Adrenal gland (tissue), 9 donors: ENCODE measurements at regions not wholly inside any gene's neighbourhood (a gene's known extent, or its start where the extent isn't known, plus 50 kb on each side); places are given as distances from the start of the nearest gene placed in this dataset.

Experiments used
- DNase-seq, 7 donors: peaks; one replicate each; pipeline ENCODE4 v3.0.0-alpha.2; 2019 to 2020
- H3K27ac ChIP-seq, 5 donors: fragments of 200-600 bp; sonication (generic) in 4 of 5; 1 replicate in 3 of 5; 2 replicates in 2 of 5; pipeline versions ENCODE4 v1.5.1 to v1.8.0; 2016 to 2020; ENCODE audit warnings: mild to moderate bottlenecking in 1 of 5
- H3K27me3 ChIP-seq: fragments of 200-600 bp; 2 replicates; pipeline ENCODE4 v1.8.0; 2021
- H3K36me3 ChIP-seq, 2 donors: fragments of 200-600 bp; replicated peaks in 1 of 2; 1 replicate in 1 of 2; 2 replicates in 1 of 2; pipeline versions ENCODE4 v1.5.1 to v1.8.0; 2018 to 2022
- H3K4me1 ChIP-seq, 2 donors: fragments of 200-600 bp; replicated peaks in 1 of 2; 1 replicate in 1 of 2; 2 replicates in 1 of 2; pipeline versions ENCODE4 v1.5.1 to v1.8.0; 2018 to 2021
- H3K4me3 ChIP-seq, 4 donors: fragments of 200-600 bp; sonication (generic) in 3 of 4; one replicate each; pipeline ENCODE4 v1.5.1; 2016 to 2018
- H3K9me3 ChIP-seq, 3 donors: fragments of 200-600 bp; sonication (generic) in 1 of 3; replicated peaks in 1 of 3; 1 replicate in 2 of 3; 2 replicates in 1 of 3; pipeline versions ENCODE4 v1.5.1 to v1.8.0; 2016 to 2021
- POLR2A ChIP-seq, 2 donors: fragments of 450-650 bp; IDR thresholded peaks; one replicate each; pipeline ENCODE4 v1.6.1; 2017; ENCODE audit warnings: antibody characterized with exemption in 2 of 2, mild to moderate bottlenecking in 2 of 2, moderate library complexity in 1 of 2
- WGBS, 4 donors: extraction: QIAGEN DNeasy Blood & Tissue Kit in 2 of 4; methylation state at CpG; one replicate each; pipeline versions ENCODE4 v1.1.5 to v1.1.7; 2013 to 2017; 5-methylcytosine and 5-hydroxymethylcytosine counted together
- intact Hi-C, 2 donors: fragments of 100-400 bp; cut with DNase I; formaldehyde crosslinking; loops; one replicate each; pipeline versions ENCODE4 v1.14.1 to v1.15.0; 2022 to 2023
- TF ChIP-seq, protein P1 (sequence below), 6 experiments: fragments of 450-650 bp in 4 of 6; fragments of 200-600 bp in 2 of 6; sonication (generic) in 1 of 6; IDR thresholded peaks; 1 replicate in 5 of 6; 2 replicates in 1 of 6; pipeline versions ENCODE4 v1.5.1 to v1.8.0; 2016 to 2021; ENCODE audit warnings: antibody characterized with exemption in 6 of 6, mild to moderate bottlenecking in 2 of 6, moderate library complexity in 1 of 6
- donor health status: healthy with polysubstance abuse.
- donor health status: Bipolar disorder and iron deficiency.
- donor health status: DM: yes; HTN: yes; CAD: no.
- donor health status: DM: no; HTN: no; CAD: no.
- donor health status: DM: no; HTN: no; CAD: no.

DNA sequence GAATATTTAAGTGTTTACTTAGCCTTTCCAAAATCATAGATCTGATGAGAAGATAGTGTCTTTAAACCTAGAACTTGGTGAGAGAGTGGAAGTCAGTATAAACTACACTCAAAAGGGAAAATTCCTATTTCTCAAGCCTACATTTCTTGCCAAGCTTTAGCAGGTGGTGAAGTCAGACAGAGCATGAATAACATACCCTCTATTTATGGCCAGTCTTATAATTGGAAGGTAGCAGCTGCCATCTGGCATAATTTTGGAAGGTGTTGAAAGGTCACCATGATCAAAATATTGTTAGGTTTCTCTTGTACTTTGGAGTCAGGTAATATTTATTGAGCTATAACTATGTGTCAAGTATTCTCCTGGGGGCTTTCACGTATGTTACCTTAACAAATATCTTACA lies 729.3 kb upstream of the KIF2B start:
- TF ChIP-seq POLR2A (IDR thresholded peaks at IDR 0.05): no peak
- TF ChIP-seq, protein P1, sequence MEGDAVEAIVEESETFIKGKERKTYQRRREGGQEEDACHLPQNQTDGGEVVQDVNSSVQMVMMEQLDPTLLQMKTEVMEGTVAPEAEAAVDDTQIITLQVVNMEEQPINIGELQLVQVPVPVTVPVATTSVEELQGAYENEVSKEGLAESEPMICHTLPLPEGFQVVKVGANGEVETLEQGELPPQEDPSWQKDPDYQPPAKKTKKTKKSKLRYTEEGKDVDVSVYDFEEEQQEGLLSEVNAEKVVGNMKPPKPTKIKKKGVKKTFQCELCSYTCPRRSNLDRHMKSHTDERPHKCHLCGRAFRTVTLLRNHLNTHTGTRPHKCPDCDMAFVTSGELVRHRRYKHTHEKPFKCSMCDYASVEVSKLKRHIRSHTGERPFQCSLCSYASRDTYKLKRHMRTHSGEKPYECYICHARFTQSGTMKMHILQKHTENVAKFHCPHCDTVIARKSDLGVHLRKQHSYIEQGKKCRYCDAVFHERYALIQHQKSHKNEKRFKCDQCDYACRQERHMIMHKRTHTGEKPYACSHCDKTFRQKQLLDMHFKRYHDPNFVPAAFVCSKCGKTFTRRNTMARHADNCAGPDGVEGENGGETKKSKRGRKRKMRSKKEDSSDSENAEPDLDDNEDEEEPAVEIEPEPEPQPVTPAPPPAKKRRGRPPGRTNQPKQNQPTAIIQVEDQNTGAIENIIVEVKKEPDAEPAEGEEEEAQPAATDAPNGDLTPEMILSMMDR (IDR thresholded peaks at IDR 0.05): no peak
- no peaks in the 10 kb centered on the region for H3K27me3 ChIP-seq
- H3K4me1 ChIP-seq: no peaks in the 10 kb centered on the region
- intact Hi-C loops: no loop called here
- H3K36me3 ChIP-seq: no peaks in the 10 kb centered on the region
- H3K9me3 ChIP-seq: no peaks in the 10 kb centered on the region
- DNase-seq: no peak
- H3K27ac ChIP-seq: no peak overlapping the region
- H3K4me3 ChIP-seq: no peak overlapping the region
- WGBS, 4 donors: 31 to 43% (median 41%) methylated on average over 1 of the region's 1 CpG

- H3K27me3 ChIP-seq: no peaks in the 10 kb centered on the region
- no peaks in the 10 kb centered on the region for H3K36me3 ChIP-seq
- H3K27ac ChIP-seq: no peak overlapping the region
- 73 to 82% (median 77%) methylated on average over 2 of the region's 2 CpGs for WGBS, 4 donors
- no peak for DNase-seq
- TF ChIP-seq POLR2A (IDR thresholded peaks at IDR 0.05): no peak
- TF ChIP-seq, protein P1 (IDR thresholded peaks at IDR 0.05): no peak
- intact Hi-C loops: no loop called here
- no peaks in the 10 kb centered on the region for H3K4me1 ChIP-seq
- no peaks in the 10 kb centered on the region for H3K9me3 ChIP-seq
- no peak overlapping the region for H3K4me3 ChIP-seq
Measured at GRCh38 chr17:53092072-53092471, 730.7 kb upstream of the KIF2B start.

DNA sequence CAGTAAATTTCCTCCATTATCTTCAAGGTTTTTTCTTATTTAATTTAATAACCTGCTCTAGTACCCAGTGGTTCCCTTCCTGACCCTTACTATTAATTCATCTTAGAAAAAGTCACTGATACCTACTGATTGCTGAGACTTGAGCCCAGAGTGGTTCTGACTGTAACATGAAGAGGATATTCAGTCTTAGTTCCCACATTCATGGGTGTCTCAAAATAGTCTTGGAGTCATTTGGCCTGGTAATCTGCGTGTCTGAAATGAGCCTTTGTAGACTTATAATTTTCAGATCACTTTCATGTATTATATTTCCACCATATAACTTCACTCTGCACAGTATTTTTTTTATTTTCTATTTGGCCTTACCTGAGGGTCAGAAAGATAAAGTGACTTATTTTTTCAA lies 732.0 kb upstream of the KIF2B start:
- TF ChIP-seq POLR2A (IDR thresholded peaks at IDR 0.05): no peak
- TF ChIP-seq, protein P1 (IDR thresholded peaks at IDR 0.05): no peak
- Histone ChIP-seq H3K4me1 (no peaks in the 10 kb centered on the region), H3K27me3 (no peaks in the 10 kb centered on the region), H3K4me3 (no peak overlapping the region), H3K9me3 (no peaks in the 10 kb centered on the region), H3K27ac (no peak overlapping the region), H3K36me3 (no peaks in the 10 kb centered on the region)
- DNase-seq: no peak
- intact Hi-C loops: no loop called here
- WGBS, 4 donors: 64 to 86% (median 79%) methylated on average over 1 of the region's 1 CpG

DNA sequence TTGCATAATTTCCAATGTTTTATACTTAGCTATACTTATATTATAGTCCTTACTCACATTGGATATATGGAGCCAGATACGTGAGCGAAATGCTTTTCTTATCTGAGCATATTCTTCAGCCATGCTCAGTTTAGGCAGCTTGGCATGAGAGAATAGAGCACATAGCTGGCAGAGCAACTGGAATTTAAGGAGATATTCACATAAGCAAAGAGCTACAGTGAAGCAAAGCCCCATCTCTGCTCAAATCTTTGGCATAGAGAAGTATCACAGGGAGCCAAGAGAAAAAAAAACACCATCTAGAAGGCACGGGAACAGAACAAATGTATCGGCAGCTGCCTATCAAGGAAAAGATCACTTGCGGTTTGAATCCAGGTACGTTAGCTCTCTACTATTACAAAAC lies 734.2 kb upstream of the KIF2B start:
- no peak for TF ChIP-seq POLR2A (IDR thresholded peaks at IDR 0.05)
- TF ChIP-seq, protein P1 (IDR thresholded peaks at IDR 0.05): no peak
- H3K27me3 ChIP-seq: no peaks in the 10 kb centered on the region
- 82 to 90% (median 87%) methylated on average over 6 of the region's 6 CpGs for WGBS, 4 donors
- H3K4me3 ChIP-seq: no peak overlapping the region
- H3K36me3 ChIP-seq: no peaks in the 10 kb centered on the region
- intact Hi-C loops: no loop called here
- DNase-seq: no peak
- no peaks in the 10 kb centered on the region for H3K4me1 ChIP-seq
- no peaks in the 10 kb centered on the region for H3K9me3 ChIP-seq
- H3K27ac ChIP-seq: no peak overlapping the region
